Left ventricle myocardium inferior (tissue), 1 donor: ENCODE measurements at regions not wholly inside any gene's neighbourhood (a gene's known extent, or its start where the extent isn't known, plus 50 kb on each side); places are given as distances from the start of the nearest gene placed in this dataset.
"Not testable (repeated sequence)": the region's sequence is repeated elsewhere in the genome, so short reads cannot be mapped to it uniquely, and the experiment has no call there.

Experiments
- DNase-seq: peaks from one replicate; pipeline ENCODE4 v3.0.0-alpha.2; 2020
- H3K27ac ChIP-seq: fragments of 200-600 bp; replicated peaks from 2 replicates; pipeline ENCODE4 v1.8.0; 2021
- H3K27me3 ChIP-seq: fragments of 200-600 bp; 2 replicates; pipeline ENCODE4 v1.8.0; 2021; ENCODE audit warnings: low read depth
- H3K36me3 ChIP-seq: fragments of 200-600 bp; 2 replicates; pipeline ENCODE4 v1.8.0; 2021
- H3K4me1 ChIP-seq: fragments of 200-600 bp; 2 replicates; pipeline ENCODE4 v1.8.0; 2021
- H3K4me3 ChIP-seq: fragments of 200-600 bp; 2 replicates; pipeline ENCODE4 v1.8.0; 2021; ENCODE audit warnings: mild to moderate bottlenecking, moderate library complexity
- H3K9me3 ChIP-seq: fragments of 200-600 bp; replicated peaks from 2 replicates; pipeline ENCODE4 v1.8.0; 2021
- intact Hi-C: fragments of 100-400 bp; cut with micrococcal nuclease; formaldehyde crosslinking; loops from one replicate; pipeline ENCODE4 v1.11.0; 2022
- TF ChIP-seq, protein P1 (sequence below): fragments of 200-600 bp; IDR thresholded peaks from 2 replicates; pipeline ENCODE4 v1.8.0; 2021; ENCODE audit warnings: antibody characterized with exemption, mild to moderate bottlenecking, borderline replicate concordance
- donor health status: DM: no; HTN: yes; CAD: no; lungs with severe emphysema.

- H3K36me3 ChIP-seq, H3K27ac ChIP-seq, DNase-seq, H3K4me1 ChIP-seq, H3K9me3 ChIP-seq, H3K27me3 ChIP-seq, intact Hi-C loops, H3K4me3 ChIP-seq: not testable (repeated sequence)
- TF ChIP-seq, protein P1, sequence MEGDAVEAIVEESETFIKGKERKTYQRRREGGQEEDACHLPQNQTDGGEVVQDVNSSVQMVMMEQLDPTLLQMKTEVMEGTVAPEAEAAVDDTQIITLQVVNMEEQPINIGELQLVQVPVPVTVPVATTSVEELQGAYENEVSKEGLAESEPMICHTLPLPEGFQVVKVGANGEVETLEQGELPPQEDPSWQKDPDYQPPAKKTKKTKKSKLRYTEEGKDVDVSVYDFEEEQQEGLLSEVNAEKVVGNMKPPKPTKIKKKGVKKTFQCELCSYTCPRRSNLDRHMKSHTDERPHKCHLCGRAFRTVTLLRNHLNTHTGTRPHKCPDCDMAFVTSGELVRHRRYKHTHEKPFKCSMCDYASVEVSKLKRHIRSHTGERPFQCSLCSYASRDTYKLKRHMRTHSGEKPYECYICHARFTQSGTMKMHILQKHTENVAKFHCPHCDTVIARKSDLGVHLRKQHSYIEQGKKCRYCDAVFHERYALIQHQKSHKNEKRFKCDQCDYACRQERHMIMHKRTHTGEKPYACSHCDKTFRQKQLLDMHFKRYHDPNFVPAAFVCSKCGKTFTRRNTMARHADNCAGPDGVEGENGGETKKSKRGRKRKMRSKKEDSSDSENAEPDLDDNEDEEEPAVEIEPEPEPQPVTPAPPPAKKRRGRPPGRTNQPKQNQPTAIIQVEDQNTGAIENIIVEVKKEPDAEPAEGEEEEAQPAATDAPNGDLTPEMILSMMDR, result peak; percentile 47
These were observed 239.4 kb upstream of the TP53TG3 start for GRCh38 chr16:32915346-32915745.

DNA sequence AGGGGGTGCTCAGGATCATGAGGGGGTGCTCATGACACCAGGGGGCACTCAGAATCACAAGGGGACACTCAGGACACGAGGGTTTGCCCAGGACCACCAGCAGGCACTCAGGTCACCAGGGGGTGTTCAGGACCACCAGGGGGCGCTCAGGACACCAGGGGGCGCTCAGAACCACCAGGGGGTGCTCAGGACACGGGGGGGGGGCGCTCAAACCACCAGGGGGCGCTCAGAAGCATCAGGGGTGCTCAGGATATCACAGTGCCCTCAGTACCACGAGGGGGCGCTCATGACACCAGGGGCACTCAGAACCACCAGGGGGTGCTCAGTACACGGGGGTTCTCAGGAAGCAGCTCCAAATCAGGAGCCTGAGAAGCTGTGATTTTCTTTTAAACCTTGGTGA, 221.8 kb upstream of the TP53TG3 start:
- H3K27ac ChIP-seq, H3K4me1 ChIP-seq, H3K27me3 ChIP-seq, H3K4me3 ChIP-seq, intact Hi-C loops, H3K36me3 ChIP-seq, H3K9me3 ChIP-seq, DNase-seq: not testable (repeated sequence)

DNA sequence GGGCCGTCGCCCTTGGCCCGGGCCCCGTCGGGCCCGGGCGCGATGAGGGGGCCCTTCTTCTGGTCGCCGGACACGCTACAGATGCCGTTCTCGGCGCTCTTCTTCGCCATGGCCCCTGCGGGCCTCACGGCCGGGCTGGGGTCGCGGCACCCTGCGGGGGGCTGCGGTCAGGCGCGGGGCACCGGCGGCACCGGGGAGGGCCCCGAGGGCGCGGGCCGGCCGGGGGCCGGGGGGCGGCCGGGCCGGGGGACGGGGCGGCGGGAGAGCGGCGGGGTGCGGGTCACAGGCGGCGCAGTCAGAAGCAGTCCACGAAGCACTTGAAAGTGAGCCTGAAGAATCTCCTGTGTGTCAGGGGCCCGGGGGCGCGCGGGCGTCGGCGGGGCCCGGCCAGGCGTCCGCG, 209.4 kb upstream of the TP53TG3 start:
- H3K36me3 ChIP-seq, H3K9me3 ChIP-seq, intact Hi-C loops, H3K27me3 ChIP-seq, DNase-seq, H3K4me1 ChIP-seq, H3K27ac ChIP-seq, H3K4me3 ChIP-seq: not testable (repeated sequence)

DNA sequence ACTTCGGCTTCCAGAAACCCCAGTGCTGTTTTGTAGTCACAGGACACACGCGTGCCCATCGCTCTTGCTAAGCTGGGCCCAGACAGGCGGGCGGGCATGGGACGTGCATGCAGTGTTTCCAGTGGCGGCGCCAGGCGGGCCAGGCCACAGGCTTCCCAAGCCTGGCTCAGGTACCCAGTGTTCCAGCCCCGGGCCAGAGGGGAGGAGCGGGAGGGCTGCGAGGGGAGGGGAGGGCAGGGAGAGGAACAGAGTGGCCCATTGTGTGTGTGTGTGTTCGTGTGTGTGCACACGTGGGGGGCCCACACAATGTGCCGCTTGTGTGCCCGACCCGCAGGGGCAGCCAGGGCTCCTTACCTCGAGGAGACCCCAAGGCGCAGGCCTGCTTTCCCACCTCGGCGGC, 208.6 kb upstream of the TP53TG3 start:
- DNase-seq, H3K4me1 ChIP-seq, H3K9me3 ChIP-seq, H3K27ac ChIP-seq, intact Hi-C loops, H3K36me3 ChIP-seq, H3K27me3 ChIP-seq, H3K4me3 ChIP-seq: not testable (repeated sequence)

DNA sequence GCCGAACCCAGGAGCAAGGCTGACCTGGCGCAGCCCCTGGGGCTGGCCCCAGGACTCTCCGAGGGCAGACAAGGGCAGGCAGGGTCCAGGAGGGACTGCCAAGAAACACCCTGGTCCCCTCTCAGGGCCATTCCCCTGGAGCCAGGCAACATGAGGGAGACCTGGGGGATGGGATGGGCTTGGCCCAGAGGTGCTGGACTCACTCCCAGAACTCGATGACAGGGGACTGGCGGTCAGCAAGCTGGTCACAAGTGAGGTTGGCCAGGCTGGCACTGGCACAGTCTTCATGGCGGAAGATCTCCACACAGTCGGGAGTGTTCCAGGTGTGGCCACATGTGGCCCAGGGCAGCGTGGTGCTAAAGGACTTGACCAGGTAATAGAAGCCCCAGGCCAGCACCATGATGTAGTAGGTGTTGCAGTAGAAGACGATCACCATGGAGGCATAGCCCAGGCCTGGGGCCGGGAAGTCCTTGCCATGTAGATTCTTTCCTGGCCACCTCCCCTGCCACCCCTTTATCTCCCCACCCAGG, 206.4 kb upstream of the TP53TG3 start:
- intact Hi-C loops, DNase-seq: not testable (repeated sequence)

GRCh38 chr16:32881631-32882030, 205.7 kb upstream of the TP53TG3 start:
- H3K27ac ChIP-seq, intact Hi-C loops, DNase-seq, H3K36me3 ChIP-seq, H3K4me3 ChIP-seq, H3K9me3 ChIP-seq, H3K27me3 ChIP-seq, H3K4me1 ChIP-seq: not testable (repeated sequence)

More for the DNA sequence above, 206.4 kb upstream of the TP53TG3 start:
- not testable (repeated sequence) for H3K4me1 ChIP-seq, H3K9me3 ChIP-seq, H3K36me3 ChIP-seq, H3K27ac ChIP-seq, H3K27me3 ChIP-seq, H3K4me3 ChIP-seq

GRCh38 chr16:32880009-32880408, 204.0 kb upstream of the TP53TG3 start:
- H3K27ac ChIP-seq, H3K4me3 ChIP-seq, intact Hi-C loops, H3K27me3 ChIP-seq, DNase-seq, H3K36me3 ChIP-seq, H3K4me1 ChIP-seq, H3K9me3 ChIP-seq: not testable (repeated sequence)

GRCh38 chr16:32876718-32877117, 200.8 kb upstream of the TP53TG3 start:
- H3K27ac ChIP-seq, intact Hi-C loops, H3K4me1 ChIP-seq, H3K9me3 ChIP-seq, H3K4me3 ChIP-seq, H3K27me3 ChIP-seq, DNase-seq, H3K36me3 ChIP-seq: not testable (repeated sequence)

GRCh38 chr16:32873783-32874182, 197.8 kb upstream of the TP53TG3 start:
- intact Hi-C loops, H3K9me3 ChIP-seq, H3K4me3 ChIP-seq, H3K36me3 ChIP-seq, DNase-seq, H3K27me3 ChIP-seq, H3K27ac ChIP-seq, H3K4me1 ChIP-seq: not testable (repeated sequence)

DNA sequence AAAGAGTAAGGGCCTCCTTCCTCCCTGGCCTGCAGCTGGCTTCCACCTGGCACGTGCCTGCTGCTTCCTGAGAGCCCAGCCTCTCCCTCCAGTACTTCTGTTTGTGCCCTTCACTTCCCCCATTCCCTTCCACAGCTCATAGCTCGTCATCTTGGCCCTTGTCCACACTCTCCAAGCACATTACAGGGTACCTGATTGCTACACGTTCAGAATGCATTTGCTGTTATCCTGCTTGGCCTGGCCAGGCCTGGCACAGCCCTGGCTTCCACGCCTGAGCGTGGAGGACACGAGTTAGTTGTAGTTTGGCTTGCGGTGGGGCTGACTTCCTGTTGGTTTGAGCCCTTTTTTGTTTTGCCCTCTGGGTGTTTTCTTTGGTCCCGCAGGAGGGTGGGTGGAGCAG, 197.2 kb upstream of the TP53TG3 start:
- H3K9me3 ChIP-seq, H3K4me3 ChIP-seq, intact Hi-C loops, H3K27ac ChIP-seq, H3K27me3 ChIP-seq, H3K4me1 ChIP-seq, DNase-seq, H3K36me3 ChIP-seq: not testable (repeated sequence)

DNA sequence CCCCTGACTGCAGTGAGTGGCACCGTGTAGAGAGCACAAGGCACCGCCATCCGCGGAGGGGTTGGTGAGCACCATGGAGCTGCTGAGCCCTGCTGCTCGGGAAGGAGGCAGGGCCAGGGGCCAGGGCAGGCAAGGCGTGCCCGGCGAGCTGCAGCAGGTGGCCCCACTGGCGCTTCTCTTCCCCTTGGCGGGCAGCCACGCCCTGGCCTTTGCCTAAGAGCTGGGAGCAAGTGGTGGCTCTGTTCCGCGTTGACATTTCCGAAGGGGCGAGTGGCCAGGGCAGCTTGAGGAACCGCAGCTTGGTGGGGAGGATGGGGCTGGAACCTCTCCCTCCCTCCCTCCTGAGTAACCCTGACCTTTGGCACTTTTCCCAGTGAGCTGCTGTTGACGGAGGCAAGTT, 194.7 kb upstream of the TP53TG3 start:
- intact Hi-C loops, H3K9me3 ChIP-seq, H3K36me3 ChIP-seq, H3K27me3 ChIP-seq, H3K27ac ChIP-seq, H3K4me1 ChIP-seq, DNase-seq, H3K4me3 ChIP-seq: not testable (repeated sequence)

- H3K27me3 ChIP-seq, H3K27ac ChIP-seq, H3K4me3 ChIP-seq, H3K9me3 ChIP-seq, H3K4me1 ChIP-seq, H3K36me3 ChIP-seq, intact Hi-C loops: not testable (repeated sequence)
- peak; percentile 33 for DNase-seq
These were observed 192.4 kb upstream of the TP53TG3 start for GRCh38 chr16:32868334-32868733.

GRCh38 chr16:32865284-32865683, 189.3 kb upstream of the TP53TG3 start:
- DNase-seq, H3K4me1 ChIP-seq, H3K27me3 ChIP-seq, intact Hi-C loops, H3K4me3 ChIP-seq, H3K36me3 ChIP-seq, H3K9me3 ChIP-seq, H3K27ac ChIP-seq: not testable (repeated sequence)
